GM19452 (cell line): ENCODE measurements at regions not wholly inside any gene's neighbourhood (a gene's known extent, or its start where the extent isn't known, plus 50 kb on each side); places are given as distances from the start of the nearest gene placed in this dataset.
"Not testable (repeated sequence)": the region's sequence is repeated elsewhere in the genome, so short reads cannot be mapped to it uniquely, and the experiment has no call there.

Experiments used
- ATAC-seq: cut with Tn5 transposase; IDR thresholded peaks from one replicate; pipeline ENCODE4 v1.9.1; 2021; ENCODE audit not compliant: unreplicated experiment

DNA sequence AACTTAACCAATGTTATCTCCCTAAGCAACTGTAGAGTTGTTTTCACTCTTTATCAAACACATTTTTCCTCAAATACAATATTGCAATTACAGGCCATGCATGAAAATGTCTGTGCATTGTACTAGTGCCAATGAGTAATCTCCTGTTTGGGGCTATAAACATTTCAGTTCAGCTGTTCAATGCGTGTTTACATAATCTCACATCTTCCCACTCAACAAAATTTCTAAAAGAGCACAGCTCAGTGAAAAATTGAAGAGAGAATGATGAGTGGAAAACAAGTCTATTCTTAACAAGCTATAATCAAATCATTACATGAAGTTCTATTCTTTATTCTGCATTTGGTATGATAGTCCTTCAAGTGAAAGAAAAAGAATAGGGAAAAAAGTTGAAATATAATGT is 780.5 kb upstream of the CDH9 start:
- no peak for ATAC-seq

DNA sequence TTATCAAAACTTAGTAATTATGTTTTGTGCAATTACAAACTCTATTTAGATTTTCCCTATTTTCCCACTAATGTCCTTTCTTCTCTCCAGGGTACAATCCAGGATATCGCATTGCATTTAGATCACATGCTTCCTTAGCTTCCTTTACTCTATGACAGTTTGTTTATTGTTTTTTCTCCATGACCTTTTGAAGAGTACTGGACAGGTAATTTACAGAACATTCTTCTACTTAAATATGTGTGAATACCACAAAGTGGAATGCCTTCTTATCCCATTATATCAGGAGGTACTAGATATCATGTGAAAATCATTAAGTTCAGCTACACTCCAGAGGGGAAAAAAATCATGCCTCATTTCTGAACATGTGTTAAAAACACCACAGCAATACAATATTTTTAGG is 776.6 kb upstream of the CDH9 start:
- no peak for ATAC-seq

DNA sequence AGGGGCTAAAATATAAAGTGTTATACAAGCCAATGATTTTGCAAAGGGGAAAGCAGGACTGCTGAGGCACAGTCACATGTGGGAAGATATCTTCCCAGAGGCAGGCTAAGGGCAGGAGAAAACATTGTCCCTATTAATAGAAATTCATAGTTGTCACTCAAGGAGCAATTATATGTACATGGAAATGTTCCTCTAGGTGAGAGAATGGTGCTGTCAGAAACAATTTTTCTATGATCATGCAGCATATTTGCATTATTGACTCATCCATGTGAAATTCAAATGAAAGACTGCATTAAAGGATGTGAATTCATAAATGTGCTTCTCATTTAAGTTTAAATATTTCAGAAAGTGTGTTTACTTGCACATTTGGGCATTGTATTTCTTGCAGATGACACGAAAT is 775.9 kb upstream of the CDH9 start:
- no peak for ATAC-seq

DNA sequence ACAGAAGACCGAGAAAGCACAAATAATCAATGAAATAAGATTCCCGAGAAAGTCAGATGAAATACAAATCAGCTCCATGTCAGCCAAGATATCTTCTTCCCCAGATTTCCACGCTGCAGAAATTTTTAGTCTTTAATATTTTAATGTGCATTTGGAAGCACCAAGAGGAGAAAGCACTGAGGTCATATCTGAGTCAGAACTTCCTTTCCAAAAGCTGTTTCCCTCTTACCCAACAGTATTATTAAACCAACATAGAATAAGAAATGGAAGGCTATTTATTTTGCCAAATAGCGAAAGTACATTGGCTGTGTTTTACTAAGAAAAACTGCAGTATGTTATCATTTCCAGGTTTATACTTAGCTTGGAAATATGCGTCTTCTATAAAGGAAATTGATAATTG is 772.1 kb upstream of the CDH9 start:
- no peak for ATAC-seq

DNA sequence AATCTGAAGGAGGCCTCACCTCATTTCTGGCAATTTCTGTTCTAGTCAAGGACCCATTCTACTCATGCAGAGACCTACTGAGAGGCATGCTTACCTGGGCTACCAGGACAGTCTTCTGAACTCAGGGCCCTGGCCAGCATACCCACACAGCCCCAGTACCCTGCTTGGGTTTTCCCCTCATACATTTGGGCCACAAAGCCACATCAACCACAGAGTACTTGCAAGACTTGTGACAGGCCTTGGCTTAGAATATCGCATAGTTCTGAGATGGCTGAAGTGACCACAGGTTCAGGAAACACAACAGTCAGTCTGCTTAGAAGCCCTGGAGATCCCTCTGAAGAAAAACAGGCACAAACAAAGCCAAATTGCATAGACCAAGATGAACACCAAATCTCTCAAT is 758.8 kb upstream of the CDH9 start:
- no peak for ATAC-seq

DNA sequence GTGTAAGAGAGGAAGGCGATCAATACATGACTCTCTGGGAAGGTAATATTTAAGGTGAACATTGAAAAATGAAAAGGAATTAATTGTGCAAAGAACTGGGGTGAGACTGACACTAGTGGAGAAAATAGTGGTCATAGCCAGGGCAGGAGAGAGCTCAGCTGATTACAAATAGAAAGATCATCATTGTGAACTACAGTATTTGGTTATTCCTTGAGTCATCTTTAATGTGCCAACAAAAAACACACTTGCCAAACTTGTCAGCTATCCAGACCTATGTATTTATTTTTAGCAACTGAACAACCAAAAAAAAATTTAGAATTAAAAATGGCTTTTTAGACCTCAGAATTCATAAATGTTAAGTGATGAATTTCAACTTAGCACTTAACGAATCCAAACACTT is 749.8 kb upstream of the CDH9 start:
- no peak for ATAC-seq

DNA sequence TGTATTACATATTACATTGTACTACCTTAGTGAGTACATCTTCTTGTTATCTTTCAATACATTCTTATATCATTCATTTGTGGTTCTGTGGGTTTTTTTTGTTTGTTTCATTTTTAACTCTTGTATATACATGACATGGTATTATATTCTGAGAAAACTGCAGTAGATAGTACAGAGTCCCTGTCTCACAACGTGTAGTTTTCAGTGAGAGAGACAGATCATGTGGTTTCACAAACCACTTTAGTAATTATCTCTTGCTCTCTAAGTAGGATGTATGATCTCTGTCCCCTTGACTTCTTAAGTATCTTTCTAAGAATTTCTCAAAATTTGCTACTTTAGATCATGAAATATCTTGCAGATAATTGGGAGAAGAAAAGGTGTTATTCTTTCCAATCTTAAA is 745.9 kb upstream of the CDH9 start:
- no peak for ATAC-seq

DNA sequence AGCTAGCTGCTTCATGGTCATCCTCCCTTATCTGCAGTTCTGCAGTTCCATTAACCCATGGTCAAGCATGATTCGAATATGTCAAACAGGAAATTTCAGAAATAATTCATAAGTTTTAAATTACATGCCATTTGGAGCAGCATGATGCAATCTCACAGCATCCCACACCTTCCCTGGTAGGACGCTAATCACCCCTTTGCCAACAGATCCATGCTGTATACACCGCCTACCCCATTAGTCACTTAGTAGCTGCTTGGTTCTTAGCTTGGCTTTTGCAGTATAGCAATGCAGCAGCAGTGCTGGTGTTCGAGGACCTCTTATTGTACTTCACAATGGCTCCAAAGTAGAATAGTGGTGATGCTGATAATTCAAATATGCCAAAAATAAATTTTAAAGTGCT is 739.7 kb upstream of the CDH9 start:
- ATAC-seq = no peak

DNA sequence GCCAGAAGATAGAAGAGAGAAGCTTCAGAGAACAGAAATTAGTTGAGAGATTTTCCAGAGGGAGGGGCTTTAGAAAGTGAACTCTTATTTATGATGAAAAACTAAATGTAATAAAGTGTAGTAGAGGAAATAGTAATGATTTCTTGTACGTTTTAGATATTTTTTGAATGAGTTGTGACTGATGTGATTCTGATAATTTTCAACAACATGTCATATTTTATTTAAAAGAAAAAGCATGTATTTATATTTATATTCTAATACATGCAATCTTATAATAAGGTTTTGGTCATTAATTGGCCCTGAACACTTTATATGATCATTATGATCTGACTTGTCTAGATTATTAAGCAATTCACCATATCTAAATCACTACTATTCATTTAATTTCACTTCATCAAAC is 735.2 kb upstream of the CDH9 start:
- ATAC-seq = no peak

DNA sequence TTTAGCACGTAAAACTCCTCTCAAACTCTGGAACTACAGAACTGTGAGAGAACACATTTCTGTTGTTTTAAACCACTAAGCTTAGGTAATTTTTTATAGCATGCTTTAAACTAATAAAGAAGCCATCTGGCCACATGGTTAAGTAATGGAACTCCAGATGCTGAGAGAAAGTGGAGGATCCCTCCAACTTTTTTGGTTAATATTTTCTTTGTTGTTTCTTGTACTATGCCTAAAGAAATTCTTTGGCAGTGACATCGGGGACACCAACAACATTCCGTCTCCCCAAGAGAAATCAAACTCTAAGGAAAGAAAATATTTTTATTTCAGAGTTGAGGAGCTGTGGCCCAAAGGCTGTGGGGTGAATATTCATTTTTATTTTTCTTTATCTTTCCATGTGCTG is 734.8 kb upstream of the CDH9 start:
- ATAC-seq = no peak

DNA sequence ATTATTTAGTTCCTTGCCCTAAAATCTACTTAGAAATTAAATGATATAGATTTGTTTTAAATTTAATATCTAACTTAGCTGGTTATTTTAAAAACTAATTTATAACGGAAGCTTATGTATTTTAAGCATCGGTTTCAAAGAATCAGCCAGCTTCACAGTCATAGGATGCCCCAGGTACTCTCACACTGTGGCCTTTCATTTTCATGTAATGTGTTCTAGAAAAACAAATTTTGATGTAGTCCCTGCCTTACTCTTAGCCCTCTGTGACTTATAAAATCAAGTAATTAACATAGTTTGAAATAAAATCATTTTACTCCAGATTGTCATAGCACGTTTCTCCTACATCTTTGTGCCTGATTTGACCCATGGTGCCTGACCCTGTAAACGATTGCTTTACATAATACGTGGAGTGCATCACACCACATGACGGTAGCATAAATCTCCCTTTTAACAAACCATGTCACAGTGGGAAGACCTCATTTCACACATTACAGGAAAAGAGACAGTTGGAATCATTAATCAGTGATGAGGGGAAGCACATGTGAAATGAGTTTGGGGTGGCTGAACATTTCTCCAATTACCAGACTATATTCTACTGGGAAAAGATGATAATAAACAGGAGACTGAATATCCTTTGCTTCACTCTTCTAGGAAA is 731.5 kb upstream of the CDH9 start:
- ATAC-seq = no peak

DNA sequence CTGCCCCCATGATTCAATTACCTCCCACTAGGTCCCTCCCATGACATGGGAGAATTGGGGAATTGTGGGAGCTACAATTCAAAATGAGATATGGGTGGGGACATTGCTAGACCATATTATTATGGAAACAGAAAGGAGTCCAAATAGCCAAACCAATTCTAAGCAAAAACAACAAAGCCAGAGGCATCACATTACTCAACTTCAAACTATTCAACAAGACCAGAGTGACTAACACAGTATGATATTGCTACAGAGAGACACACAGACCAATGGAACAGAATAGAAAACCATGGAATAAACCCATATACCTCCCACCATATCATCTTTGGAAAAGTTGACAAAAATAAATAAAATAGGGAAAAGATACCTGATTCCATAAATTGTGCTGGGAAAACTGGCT is 710.5 kb upstream of the CDH9 start:
- no peak for ATAC-seq

DNA sequence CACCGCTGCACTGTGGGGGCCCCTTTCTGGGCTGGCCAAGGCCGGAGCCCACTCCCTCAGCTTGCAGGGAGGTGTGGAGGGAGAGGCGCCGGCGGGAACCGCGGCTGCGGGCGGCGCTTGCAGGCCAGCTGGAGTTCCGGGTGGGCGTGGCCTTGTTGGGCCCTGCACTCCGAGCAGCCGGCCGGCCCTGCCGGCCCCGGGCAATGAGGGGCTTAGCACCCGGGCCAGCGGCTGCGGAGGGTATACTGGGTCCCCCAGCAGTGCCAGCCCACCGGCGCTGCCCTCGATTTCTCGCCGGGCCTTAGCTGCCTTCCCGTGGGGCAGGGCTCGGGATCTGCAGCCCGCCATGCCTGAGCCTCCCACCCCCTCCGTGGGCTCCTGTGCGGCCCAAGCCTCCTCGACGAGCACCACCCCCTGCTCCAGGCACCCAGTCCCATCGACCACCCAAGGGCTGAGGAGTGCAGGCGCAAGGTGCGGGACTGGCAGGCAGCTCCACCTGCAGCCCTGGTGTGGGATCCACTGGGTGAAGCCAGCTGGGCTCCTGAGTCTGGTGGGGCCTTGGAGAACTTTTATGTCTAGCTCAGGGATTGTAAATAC is 705.1 kb upstream of the CDH9 start:
- not testable (repeated sequence) for ATAC-seq

DNA sequence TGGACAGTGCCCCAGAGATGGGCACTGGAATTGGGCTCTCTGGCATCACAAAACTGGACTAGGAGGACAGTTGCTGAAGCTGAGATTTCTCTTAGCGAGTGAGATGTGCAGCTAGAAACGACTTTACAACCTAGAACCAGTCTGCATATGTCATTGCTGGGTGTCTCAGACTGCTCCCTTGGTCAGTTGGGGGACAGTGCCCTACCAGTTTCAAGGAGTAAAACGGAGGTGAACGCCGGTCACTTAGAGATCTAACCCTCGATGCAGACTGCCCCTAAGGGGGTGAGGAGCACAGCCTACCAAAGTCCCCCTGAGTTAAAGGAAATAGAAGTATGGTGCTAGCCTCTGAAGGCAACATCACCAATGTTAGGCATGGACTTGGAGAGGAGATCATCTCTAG is 704.4 kb upstream of the CDH9 start:
- ATAC-seq = no peak

DNA sequence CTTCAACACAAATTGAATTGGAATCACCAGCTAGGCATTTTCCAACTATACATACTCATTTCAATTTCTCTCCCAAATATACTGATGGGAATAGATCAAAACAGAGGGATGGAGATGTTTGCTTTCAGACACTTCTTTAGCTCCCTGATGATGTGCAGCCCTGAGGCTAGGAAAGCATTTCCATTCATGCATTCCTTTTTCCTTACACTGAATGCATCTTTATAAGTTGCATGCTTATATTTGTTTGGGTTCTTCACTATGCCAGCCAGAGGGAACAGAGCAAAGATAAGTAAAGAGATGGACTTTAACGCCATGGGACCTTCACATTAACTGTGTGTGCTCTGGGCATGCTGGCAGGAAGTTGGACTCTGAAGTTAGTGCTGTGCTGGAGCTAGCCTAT is 696.5 kb upstream of the CDH9 start:
- ATAC-seq = no peak

DNA sequence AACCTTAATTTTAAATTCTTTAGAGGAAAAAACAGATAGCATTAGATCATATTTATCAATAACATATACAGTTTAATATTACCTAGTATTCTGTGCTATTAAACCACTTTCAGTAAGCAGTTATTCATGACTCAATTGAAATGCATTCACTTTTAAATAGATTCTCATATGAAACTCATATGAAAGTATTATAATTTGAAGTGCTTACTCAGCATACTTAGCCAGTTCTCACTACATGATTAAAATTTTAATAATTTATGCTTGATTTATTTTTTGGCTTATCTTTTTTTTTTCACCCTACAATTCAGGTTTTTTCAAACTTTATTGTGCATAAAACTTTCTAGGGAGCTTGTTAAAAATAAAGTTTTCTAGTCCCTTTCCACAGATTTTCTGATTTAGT is 694.9 kb upstream of the CDH9 start:
- no peak for ATAC-seq

DNA sequence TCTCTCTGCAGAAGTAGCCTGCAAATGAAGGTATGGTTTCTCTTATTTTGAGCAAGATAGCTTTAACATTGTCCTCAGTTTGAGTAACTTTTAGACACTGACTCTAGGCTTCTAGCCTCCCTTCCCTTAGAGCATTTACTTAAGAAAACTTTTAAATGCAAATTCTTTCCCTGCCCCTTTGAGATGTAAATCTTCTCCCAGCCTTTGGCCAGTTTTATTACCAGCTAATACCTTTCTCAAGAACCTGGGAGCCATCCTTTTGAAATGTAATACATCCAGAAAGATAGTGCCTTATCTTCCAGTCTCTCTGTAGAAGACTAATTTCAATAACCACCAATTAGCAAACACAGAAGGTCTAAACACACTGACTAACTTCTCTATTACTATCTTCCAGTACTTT is 688.9 kb upstream of the CDH9 start:
- no peak for ATAC-seq

DNA sequence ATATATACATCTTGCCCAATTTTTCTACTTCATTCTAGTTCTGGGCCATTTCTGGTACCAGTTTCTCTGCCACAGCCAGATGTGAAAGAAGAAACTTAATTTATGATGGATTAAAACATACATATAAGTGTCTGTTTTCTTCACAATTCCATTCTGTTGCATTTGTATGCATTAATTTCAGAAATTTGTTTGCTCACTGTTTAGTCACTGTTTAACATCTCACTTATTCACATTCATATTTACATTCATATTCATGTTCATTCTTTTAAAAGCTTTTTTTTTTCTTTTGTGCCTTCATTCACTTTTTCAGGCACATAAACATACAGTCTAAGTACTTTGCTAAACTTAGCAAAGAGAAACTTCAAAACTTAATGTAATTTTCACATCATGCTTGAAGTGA is 684.0 kb upstream of the CDH9 start:
- ATAC-seq = no peak

DNA sequence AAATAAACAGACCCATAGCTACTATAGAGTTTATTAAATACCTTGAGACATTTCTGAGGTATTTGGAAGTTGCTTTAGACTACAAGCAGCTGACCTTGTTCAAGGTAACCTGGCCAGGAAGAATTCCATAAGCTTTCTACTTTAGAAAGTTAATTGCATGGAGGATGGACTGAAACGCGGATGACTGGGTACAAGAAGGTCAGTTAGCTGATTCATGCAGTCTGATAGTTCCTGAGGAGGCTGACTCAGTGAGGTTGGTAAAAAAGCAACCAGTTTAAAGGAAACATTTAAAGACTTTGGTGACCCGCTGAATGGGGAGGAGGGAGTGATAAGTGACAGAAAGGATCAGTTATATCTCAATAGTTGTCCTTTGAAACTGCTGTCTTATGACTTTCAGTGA is 670.1 kb upstream of the CDH9 start:
- ATAC-seq = no peak

DNA sequence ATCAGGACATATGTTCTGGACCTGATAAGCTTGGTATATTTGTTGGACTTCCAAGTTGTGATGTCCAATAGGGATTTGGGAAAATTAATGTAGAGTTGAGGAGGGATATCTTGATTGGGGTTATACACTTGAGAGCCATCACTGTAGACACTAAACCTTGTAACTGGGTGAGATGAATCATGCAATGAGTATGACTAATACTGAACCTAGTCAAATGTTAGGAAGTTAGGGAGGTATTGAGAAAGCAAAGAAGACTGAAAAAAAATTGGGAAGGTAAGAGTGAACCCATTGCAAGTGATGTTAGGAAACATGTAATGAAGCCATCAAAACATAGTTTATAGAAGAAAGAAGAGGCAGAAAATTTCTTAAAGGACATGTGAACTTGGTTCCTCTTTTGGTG is 668.4 kb upstream of the CDH9 start:
- no peak for ATAC-seq

DNA sequence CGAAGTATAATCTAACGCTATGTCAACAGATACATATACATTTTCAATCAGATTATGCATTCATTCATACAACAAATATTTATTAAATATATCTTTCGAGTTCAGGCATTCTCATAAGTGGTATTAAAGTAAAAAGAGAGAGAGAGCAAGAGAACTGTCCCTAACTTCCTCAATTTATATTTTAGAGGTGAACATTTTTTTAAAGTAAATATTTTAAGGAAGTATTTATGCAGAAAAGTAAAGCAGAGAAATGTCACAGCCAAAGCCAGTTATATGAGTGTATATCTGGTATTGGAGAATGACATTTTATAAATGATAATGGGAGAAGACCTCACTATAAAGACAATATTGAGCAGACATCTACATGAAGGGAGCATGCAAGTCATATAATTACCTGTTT is 667.3 kb upstream of the CDH9 start:
- ATAC-seq = no peak

DNA sequence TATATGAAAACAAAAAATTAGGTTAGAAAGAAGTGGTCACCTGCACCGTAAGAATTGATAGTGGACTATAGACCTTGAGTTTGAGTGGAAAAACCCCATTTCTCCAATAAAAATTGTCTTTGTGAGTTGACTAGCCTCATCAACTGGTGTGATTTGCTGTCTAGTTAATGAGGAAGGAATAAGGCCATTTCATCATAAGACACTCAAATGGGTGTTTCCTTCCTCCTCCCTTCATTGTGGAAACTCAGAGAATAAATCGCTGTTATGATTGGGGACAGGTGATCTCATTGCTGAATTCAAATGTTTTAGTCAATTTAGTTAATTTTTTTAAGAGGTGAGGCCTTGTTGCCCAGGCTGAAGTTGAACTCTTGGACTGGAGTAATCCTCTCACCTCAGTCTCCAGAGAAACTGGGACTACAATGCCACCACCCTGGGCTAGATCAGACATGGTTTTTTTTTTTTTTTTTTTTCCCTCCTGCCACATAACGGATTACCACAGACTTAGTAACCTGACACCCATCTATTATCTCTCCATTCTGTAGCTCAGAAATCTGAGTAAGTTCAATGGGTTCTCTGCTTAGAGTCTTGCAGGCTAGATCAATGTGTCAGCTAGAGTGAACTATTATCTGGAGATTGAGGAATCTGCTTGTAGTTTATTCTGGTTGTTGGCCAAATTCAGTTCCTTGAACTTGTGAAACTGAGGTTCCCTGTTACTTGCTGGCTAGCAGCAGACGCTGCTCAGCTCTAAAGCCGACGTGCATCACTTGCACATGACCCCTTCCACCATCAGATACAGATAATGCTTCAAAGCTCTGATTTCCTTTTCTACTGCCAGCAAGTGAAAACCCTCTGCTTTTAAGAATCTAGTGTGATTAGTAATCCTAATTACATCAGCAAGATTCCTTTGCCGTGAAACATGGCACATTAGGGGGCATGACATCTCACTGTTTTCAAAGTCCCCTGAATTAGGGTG is 663.8 kb upstream of the CDH9 start:
- ATAC-seq = no peak
